ENCODE measurements at regions not wholly inside any gene's neighbourhood (a gene's known extent, or its start where the extent isn't known, plus 50 kb on each side); places are given as distances from the start of the nearest gene placed in this dataset.
A peak's percentile ranks its signal among the peaks of the same experiment; 100 is the strongest.

DNA sequence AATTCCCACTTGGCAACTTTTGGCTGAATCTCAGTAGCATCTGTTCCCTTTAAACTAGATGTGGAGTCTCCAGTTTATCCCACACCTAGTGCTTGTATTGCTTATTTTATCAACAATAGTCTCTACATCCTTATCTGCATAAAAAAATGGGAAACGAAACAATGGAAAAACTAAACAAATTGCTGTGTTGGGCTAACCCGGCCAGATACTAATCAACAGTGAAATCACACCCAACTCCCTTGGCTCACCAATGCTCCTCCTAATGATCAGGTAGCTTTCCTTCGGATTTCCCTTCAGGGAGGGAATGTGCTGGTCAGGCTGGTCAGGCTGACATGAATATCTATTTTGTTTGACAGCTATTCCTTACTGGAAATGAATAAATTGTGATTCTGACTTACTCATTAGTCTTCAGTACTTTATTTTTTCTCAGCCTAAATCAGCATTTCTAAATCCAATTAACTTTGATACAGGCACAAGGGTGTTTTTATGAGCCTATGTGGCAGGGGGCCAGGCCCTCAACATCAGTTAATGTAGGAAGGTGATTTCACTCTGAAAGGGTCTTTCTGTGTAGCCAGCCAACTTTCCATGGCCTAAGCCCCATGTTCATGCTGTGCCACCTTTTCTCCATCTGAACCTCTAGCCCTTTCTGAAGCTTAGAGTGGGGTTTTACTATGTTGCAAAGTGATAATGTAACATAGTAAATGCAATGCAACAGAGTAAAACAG is 170.5 kb upstream of the NPSR1 start:
- Mint-ChIP-seq H3K4me3 (no peak overlapping the region), H3K36me3 (peaks cover 5% of the 10 kb centered on the region), H3K27me3 (ENCODE audit: low read depth) (no peaks in the 10 kb centered on the region), H3K27ac (no peak overlapping the region), H3K9me3 (peaks cover 12% of the 10 kb centered on the region), H3K4me1 (peaks cover 46% of the 10 kb centered on the region)
- ChIA-PET CTCF (interaction anchor here (2.7 kb wide), 1 partner anchor 9 kb away, joined by 13 read pairs; no protein-coding TSS in a partner anchor), POLR2A (no interaction called here)
- no peak for DNase-seq (ENCODE audit: low spot score)
- no peak for ATAC-seq
- no peak for TF ChIP-seq CREM (CRISPR knock-in tag; IDR thresholded peaks at IDR 0.05)

GRCh38 chr7:34488766-34489165 is 169.3 kb upstream of the NPSR1 start:
- Mint-ChIP-seq H3K9me3 (peaks cover 13% of the 10 kb centered on the region), H3K27me3 (ENCODE audit: low read depth) (no peaks in the 10 kb centered on the region), H3K4me3 (no peak overlapping the region), H3K27ac (no peak overlapping the region), H3K36me3 (peaks cover 5% of the 10 kb centered on the region), H3K4me1 (peaks cover 39% of the 10 kb centered on the region)
- POLR2A ChIA-PET, result no interaction called here
- no peak for TF ChIP-seq ATF1 (CRISPR knock-in tag; IDR thresholded peaks at IDR 0.05)
- TF ChIP-seq JUN (CRISPR knock-in tag; IDR thresholded peaks at IDR 0.05), result no peak
- TF ChIP-seq PRRX2 (CRISPR knock-in tag; IDR thresholded peaks at IDR 0.05), result no peak
- no peak for TF ChIP-seq ZNF232 (CRISPR knock-in tag; IDR thresholded peaks at IDR 0.05)
- no peak for TF ChIP-seq HMGA2 (CRISPR knock-in tag; IDR thresholded peaks at IDR 0.05)
- no peak for TF ChIP-seq NFYB (CRISPR knock-in tag; conservative IDR thresholded peaks at IDR 0.05; ENCODE audit: low read depth)
- TF ChIP-seq GTF2I (CRISPR knock-in tag; conservative IDR thresholded peaks at IDR 0.05), result no peak
- TF ChIP-seq AFF4 (CRISPR knock-in tag; IDR thresholded peaks at IDR 0.05; ENCODE audit: borderline replicate concordance), result no peak
- no peak for TF ChIP-seq ZNF425 (CRISPR knock-in tag; conservative IDR thresholded peaks at IDR 0.05)
- TF ChIP-seq TEAD1 (CRISPR knock-in tag; IDR thresholded peaks at IDR 0.05), result no peak
- TF ChIP-seq FOXJ3 (CRISPR knock-in tag; IDR thresholded peaks at IDR 0.05; ENCODE audit: borderline replicate concordance), result no peak
- ATAC-seq (peak; percentile 65), DNase-seq (ENCODE audit: low spot score) (no peak)
- CTCF ChIA-PET, result interaction anchor here (2.7 kb wide), 1 partner anchor 8 kb away, joined by 13 read pairs; no protein-coding TSS in a partner anchor

DNA sequence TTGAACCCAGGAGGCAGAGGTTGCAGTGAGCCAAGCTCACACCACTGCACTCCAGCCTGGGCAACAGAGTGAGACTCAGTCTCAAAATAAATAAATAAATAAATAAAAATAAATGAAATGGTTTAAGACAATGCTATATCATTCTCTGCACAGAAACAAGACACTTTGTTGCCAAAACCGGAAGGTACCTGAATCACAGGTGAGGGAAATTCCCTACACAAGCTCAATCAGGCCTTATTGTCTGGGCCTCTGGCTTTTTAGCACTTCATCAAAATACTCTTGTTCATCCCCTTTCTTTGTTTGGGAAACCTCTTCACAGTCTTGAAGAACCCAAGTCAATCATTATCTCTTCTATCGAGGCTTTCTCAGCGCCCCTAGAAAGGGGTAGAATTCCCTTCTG is 166.1 kb upstream of the NPSR1 start:
- H3K9me3 Mint-ChIP-seq, result peaks cover 10% of the 10 kb centered on the region
- no peaks in the 10 kb centered on the region for H3K27me3 Mint-ChIP-seq (ENCODE audit: low read depth)
- H3K27ac Mint-ChIP-seq, result no peak overlapping the region
- peaks cover 31% of the 10 kb centered on the region for H3K4me1 Mint-ChIP-seq
- no peak overlapping the region for H3K4me3 Mint-ChIP-seq
- DNase-seq (ENCODE audit: low spot score), result no peak
- ATAC-seq, result no peak
- H3K36me3 Mint-ChIP-seq, result no peaks in the 10 kb centered on the region
- ChIA-PET CTCF (no interaction called here), POLR2A (no interaction called here)
- TF ChIP-seq, protein P1, sequence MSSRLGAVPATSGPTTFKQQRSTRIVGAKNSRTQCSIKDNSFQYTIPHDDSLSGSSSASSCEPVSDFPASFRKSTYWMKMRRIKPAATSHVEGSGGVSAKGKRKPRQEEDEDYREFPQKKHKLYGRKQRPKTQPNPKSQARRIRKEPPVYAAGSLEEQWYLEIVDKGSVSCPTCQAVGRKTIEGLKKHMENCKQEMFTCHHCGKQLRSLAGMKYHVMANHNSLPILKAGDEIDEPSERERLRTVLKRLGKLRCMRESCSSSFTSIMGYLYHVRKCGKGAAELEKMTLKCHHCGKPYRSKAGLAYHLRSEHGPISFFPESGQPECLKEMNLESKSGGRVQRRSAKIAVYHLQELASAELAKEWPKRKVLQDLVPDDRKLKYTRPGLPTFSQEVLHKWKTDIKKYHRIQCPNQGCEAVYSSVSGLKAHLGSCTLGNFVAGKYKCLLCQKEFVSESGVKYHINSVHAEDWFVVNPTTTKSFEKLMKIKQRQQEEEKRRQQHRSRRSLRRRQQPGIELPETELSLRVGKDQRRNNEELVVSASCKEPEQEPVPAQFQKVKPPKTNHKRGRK (CRISPR knock-in tag; IDR thresholded peaks at IDR 0.05; ENCODE audit: borderline replicate concordance), result no peak
- TF ChIP-seq, protein P2, sequence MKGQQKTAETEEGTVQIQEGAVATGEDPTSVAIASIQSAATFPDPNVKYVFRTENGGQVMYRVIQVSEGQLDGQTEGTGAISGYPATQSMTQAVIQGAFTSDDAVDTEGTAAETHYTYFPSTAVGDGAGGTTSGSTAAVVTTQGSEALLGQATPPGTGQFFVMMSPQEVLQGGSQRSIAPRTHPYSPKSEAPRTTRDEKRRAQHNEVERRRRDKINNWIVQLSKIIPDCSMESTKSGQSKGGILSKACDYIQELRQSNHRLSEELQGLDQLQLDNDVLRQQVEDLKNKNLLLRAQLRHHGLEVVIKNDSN (CRISPR knock-in tag; IDR thresholded peaks at IDR 0.05), result no peak
- TF ChIP-seq NR2C2 (CRISPR knock-in tag; IDR thresholded peaks at IDR 0.05) (no peak), PRRX2 (CRISPR knock-in tag; IDR thresholded peaks at IDR 0.05) (no peak), ZNF219 (CRISPR knock-in tag; IDR thresholded peaks at IDR 0.05; ENCODE audit: borderline replicate concordance) (no peak), GRHL2 (CRISPR knock-in tag; IDR thresholded peaks at IDR 0.05; ENCODE audit: insufficient replicate concordance, severe bottlenecking) (no peak), OVOL2 (CRISPR knock-in tag; IDR thresholded peaks at IDR 0.05; ENCODE audit: borderline replicate concordance) (no peak), KAT7 (CRISPR knock-in tag; IDR thresholded peaks at IDR 0.05; ENCODE audit: borderline replicate concordance) (no peak), TEAD1 (CRISPR knock-in tag; IDR thresholded peaks at IDR 0.05) (no peak), ETV6 (CRISPR knock-in tag; IDR thresholded peaks at IDR 0.05) (no peak), ZNF425 (CRISPR knock-in tag; conservative IDR thresholded peaks at IDR 0.05) (no peak)
- TF ChIP-seq, protein P3, sequence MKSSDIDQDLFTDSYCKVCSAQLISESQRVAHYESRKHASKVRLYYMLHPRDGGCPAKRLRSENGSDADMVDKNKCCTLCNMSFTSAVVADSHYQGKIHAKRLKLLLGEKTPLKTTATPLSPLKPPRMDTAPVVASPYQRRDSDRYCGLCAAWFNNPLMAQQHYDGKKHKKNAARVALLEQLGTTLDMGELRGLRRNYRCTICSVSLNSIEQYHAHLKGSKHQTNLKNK (CRISPR knock-in tag; IDR thresholded peaks at IDR 0.05), result no peak
